ENCODE measurements at regions not wholly inside any gene's neighbourhood (a gene's known extent, or its start where the extent isn't known, plus 50 kb on each side); places are given as distances from the start of the nearest gene placed in this dataset.

DNA sequence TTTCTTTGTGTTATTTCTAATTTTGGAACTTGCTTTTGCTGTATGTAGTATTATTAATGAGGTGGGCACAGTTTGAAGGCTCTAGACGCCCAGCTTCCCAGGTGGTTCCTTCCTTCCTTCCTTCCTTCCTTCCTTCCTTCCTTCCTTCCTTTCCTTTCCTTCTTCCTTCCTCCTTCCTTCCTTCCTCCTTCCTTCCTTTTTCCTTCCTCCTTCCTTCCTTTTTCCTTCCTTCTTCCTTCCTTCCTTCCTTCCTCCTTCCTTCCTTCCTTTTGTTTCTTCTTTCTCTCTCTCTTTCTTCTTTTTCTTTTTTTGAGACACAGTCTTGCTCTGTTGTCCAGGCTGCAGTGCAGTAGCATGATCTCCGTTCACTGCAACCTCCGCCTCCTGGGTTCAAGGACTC is 906.7 kb downstream of the AACS start:
- Histone ChIP-seq H3K9me3 (no peaks in the 10 kb centered on the region), H3K36me3 (no peaks in the 10 kb centered on the region), H3K27me3 (peaks cover 0 to 4% (median 0%) of the 10 kb centered on the region in 9 donors), H3K4me1 (no peaks in the 10 kb centered on the region), H3K27ac (no peak overlapping the region), H3K4me3 (no peak overlapping the region)
- no peak for ATAC-seq
- DNase-seq, result no peak
- WGBS, 4 donors, result 75 to 83% (median 82%) methylated on average over 3 of the region's 3 CpGs
- TF ChIP-seq, protein P1, sequence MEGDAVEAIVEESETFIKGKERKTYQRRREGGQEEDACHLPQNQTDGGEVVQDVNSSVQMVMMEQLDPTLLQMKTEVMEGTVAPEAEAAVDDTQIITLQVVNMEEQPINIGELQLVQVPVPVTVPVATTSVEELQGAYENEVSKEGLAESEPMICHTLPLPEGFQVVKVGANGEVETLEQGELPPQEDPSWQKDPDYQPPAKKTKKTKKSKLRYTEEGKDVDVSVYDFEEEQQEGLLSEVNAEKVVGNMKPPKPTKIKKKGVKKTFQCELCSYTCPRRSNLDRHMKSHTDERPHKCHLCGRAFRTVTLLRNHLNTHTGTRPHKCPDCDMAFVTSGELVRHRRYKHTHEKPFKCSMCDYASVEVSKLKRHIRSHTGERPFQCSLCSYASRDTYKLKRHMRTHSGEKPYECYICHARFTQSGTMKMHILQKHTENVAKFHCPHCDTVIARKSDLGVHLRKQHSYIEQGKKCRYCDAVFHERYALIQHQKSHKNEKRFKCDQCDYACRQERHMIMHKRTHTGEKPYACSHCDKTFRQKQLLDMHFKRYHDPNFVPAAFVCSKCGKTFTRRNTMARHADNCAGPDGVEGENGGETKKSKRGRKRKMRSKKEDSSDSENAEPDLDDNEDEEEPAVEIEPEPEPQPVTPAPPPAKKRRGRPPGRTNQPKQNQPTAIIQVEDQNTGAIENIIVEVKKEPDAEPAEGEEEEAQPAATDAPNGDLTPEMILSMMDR (IDR thresholded peaks at IDR 0.05), result no peak
- no peak for TF ChIP-seq POLR2A (IDR thresholded peaks at IDR 0.05)
- intact Hi-C loops (cut with DNase I), result no loop called here

DNA sequence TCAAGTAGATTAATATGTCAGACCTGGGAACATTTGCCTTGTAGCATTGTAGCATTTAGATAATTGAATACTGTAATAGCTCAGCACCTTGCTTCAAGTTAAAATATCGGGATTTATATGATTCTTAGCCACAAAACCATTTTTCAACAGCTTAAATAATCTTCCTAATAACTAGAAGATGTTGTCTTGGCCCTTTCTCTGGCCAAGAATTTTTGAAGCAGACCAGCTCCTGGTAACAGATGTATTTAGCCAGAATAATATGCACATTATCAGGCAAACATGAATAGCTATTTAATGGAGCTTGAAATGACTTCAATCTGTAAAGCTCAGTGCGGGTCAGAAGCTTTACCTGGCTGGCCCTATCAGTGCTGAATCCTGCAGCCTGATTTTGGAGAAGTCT is 913.1 kb downstream of the AACS start:
- Histone ChIP-seq H3K27ac (no peak overlapping the region), H3K9me3 (no peaks in the 10 kb centered on the region), H3K4me3 (no peak overlapping the region), H3K4me1 (peaks cover 0 to 3% (median 0%) of the 10 kb centered on the region in 12 donors), H3K36me3 (no peaks in the 10 kb centered on the region), H3K27me3 (peaks cover 0 to 4% (median 0%) of the 10 kb centered on the region in 9 donors)
- WGBS, 4 donors, result 59 to 73% (median 65%) methylated on average over 2 of the region's 2 CpGs
- TF ChIP-seq, protein P1 (IDR thresholded peaks at IDR 0.05), result no peak
- no peak for TF ChIP-seq POLR2A (IDR thresholded peaks at IDR 0.05)
- intact Hi-C loops (cut with DNase I), result no loop called here
- DNase-seq (no peak), ATAC-seq (no peak)

DNA sequence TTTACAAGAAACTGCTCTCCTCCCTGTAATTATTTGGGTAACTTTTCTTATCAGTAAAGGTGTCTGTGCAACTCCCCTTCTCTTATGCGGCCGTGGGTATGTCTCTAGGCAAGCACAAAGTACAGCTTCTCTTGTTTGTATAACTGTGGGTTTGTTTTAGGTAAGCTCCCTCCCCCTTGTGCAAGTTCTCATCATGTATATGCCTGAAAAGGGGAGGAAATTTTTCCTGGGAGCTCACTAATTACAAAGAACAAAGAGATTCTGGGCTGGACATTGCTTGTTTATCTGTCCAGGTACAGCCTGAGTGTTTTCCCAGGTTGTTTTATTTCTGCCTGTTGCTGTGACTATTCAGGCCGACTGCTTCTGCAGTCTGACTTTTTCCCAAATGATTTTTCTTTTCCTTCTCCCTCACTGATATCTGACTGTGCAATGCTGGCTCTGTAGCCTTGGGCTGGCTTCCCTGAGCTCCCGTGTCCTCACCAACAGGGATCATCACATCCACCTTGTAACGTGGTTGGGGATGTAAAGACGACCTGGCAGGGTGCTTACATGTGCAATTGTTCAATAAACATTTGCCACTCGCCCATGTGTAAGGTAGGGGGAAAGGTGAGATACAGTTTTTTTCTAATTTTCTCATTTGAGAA is 916.5 kb downstream of the AACS start:
- no peak for DNase-seq
- no peak overlapping the region for H3K27ac ChIP-seq
- H3K27me3 ChIP-seq, result peaks cover 5 to 32% (median 13%) of the 10 kb centered on the region in 9 donors
- H3K36me3 ChIP-seq, result no peaks in the 10 kb centered on the region
- intact Hi-C loops (cut with DNase I), result no loop called here
- H3K4me3 ChIP-seq, result no peak overlapping the region
- WGBS, 4 donors, result 57 to 65% (median 61%) methylated on average over 7 of the region's 7 CpGs
- ATAC-seq, result no peak
- TF ChIP-seq POLR2A (IDR thresholded peaks at IDR 0.05), result no peak
- no peaks in the 10 kb centered on the region for H3K9me3 ChIP-seq
- H3K4me1 ChIP-seq, result peaks cover 0 to 13% (median 0%) of the 10 kb centered on the region in 12 donors

DNA sequence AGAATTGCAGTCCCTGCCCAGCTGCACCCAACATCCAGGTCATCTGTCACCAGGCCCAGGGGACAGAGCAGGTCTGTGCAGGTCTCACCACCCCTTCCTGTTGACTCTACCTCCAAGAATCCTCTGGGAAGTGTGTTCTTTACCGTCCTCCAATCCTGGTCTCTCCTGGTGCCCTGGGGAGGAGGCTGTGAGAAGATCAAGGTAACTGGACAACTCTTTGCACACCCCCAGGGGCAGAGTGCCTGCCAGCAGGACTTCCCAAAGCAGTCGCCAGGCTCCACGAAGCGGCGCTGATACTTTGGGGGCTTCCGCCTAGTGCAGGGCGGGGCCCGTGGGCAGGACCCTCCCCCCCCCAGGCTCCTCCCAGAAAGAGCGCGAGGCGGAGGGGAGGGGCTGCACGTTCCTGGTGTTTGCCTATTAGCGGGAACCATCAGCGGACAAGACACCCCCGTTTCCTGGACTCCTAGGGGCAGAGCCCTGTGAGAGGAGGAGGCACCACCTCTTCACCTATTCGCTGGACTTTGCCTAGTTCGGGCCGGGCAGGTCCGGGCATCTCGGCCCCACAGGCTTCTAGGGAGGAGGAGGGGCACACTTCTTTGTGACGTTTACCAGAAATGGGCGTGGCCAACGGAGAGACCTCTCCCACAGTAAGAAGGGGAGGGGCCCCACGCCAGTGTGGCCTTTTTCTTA is 918.0 kb downstream of the AACS start:
- peak in 3 of 4 donors; percentile 20 to 72 (median 33) for ATAC-seq
- Histone ChIP-seq H3K4me3 (peak overlapping the region in 11 of 12 donors; percentile 14 to 46 (median 35)), H3K36me3 (no peaks in the 10 kb centered on the region), H3K9me3 (no peaks in the 10 kb centered on the region), H3K27ac (peak overlapping the region in 1 of 12 donors; percentile 54), H3K4me1 (peaks cover 0 to 13% (median 0%) of the 10 kb centered on the region in 12 donors), H3K27me3 (peaks cover 5 to 42% (median 13%) of the 10 kb centered on the region in 9 donors)
- WGBS, 4 donors, result 0 to 2% (median 1%) methylated on average over 6 to 24 of the region's 24 CpGs
- intact Hi-C loops (cut with DNase I), result no loop called here
- TF ChIP-seq POLR2A (IDR thresholded peaks at IDR 0.05), result no peak
- TF ChIP-seq, protein P1 (IDR thresholded peaks at IDR 0.05), result no peak
- peak in 3 of 5 donors; percentile 31 to 69 (median 33) for DNase-seq

All from heart left ventricle (tissue), 16 donors.